ENCODE measurements at regions not wholly inside any gene's neighbourhood (a gene's known extent, or its start where the extent isn't known, plus 50 kb on each side); places are given as distances from the start of the nearest gene placed in this dataset.

- Histone ChIP-seq H3K27me3 (replicated peaks in 1 of 4; ENCODE audit: control insufficient read depth in 3 of 4, extremely low read depth in 1 of 4, insufficient read depth in 3 of 4, low read length in 3 of 4) (no peaks in the 10 kb centered on the region), H2BK120ac (replicated peaks; ENCODE audit: low read depth, low read length) (no peak overlapping the region), H3K23ac (ENCODE audit: insufficient read length) (no peak overlapping the region), H3K4me3 (ENCODE audit: extremely low read depth in 1 of 4, insufficient read depth in 2 of 4, low read depth in 3 of 4, low read length in 4 of 4) (no peak overlapping the region), H4K5ac (ENCODE audit: insufficient read length, low read depth, low read length) (no peak overlapping the region), H3K9ac (replicated peaks in 1 of 4; ENCODE audit: extremely low read depth in 1 of 4, low read depth in 3 of 4, low read length in 3 of 4) (no peak overlapping the region), H3K4me2 (ENCODE audit: insufficient read depth in 1 of 2, low read depth in 2 of 2, low read length in 2 of 2) (no peak overlapping the region), H3K18ac (ENCODE audit: extremely low read depth, low read length) (no peak overlapping the region), H3K56ac (replicated peaks; ENCODE audit: insufficient read length, low read depth, low read length) (no peak overlapping the region), H3K23me2 (ENCODE audit: low read depth, low read length) (no peaks in the 10 kb centered on the region), H2BK5ac (ENCODE audit: low read depth, low read length) (no peak overlapping the region), H3K36me3 (ENCODE audit: control insufficient read depth in 2 of 4, insufficient read depth in 4 of 4, low read length in 3 of 4) (no peaks in the 10 kb centered on the region), H3K79me1 (ENCODE audit: low read depth, low read length) (no peaks in the 10 kb centered on the region), H2AFZ (ENCODE audit: low read length) (no peak overlapping the region), H3K14ac (ENCODE audit: insufficient read length) (no peak overlapping the region), H3K4ac (replicated peaks; ENCODE audit: insufficient read length, low read depth, low read length) (no peak overlapping the region), H2AK5ac (ENCODE audit: low read depth, low read length) (no peak overlapping the region), H4K91ac (replicated peaks; ENCODE audit: insufficient read length, low read length) (no peak overlapping the region), H3K9me3 (ENCODE audit: insufficient read depth in 2 of 2, low read depth in 1 of 2, low read length in 1 of 2) (no peaks in the 10 kb centered on the region), H4K20me1 (replicated peaks in 1 of 2; ENCODE audit: control insufficient read depth in 1 of 2, insufficient read depth in 2 of 2, low read length in 2 of 2) (no peaks in the 10 kb centered on the region), H2BK20ac (ENCODE audit: low read length) (no peak overlapping the region), H2BK15ac (ENCODE audit: low read length) (no peak overlapping the region), H2BK12ac (ENCODE audit: low read depth, low read length) (no peak overlapping the region), H3K79me2 (ENCODE audit: control insufficient read depth in 1 of 2, insufficient read depth in 2 of 2, low read length in 2 of 2) (no peaks in the 10 kb centered on the region), H3K4me1 (replicated peaks in 1 of 4; ENCODE audit: control insufficient read depth in 3 of 4, insufficient read depth in 4 of 4, low read length in 3 of 4) (no peaks in the 10 kb centered on the region; a peak in 1 of 7 replicates), H3K27ac (ENCODE audit: low read depth, low read length) (no peak overlapping the region), H4K8ac (ENCODE audit: extremely low read depth, insufficient read depth, low read length) (no peak overlapping the region)
- FAIRE-seq (no peak), DNase-seq (ENCODE audit: low read depth in 1 of 2, low spot score in 2 of 2) (no peak)
- ChIA-PET CTCF (ENCODE audit: partially characterized antibody) (interaction anchor here (0.7 to 1.1 kb wide), 3 partner anchors 11 to 1051 kb away, joined by 3 to 4 read pairs (median 3); no protein-coding TSS in a partner anchor), POLR2A (ENCODE audit: partially characterized antibody) (no interaction called here)
- WGBS, 2 experiments (ENCODE audit: extremely low coverage in 1 of 2, insufficient coverage in 1 of 2, insufficient read length in 1 of 2, insufficient replicate concordance in 2 of 2, low coverage in 1 of 2, low lambda C conversion rate in 2 of 2, missing lambda C conversion rate in 1 of 2): 93% methylated on average over 4 of the region's 4 CpGs; no CpG with 5 or more reads in 1 of the 2 experiments
- TF ChIP-seq POLR2AphosphoS5 (IDR thresholded peaks at IDR 0.05; ENCODE audit: low read depth, low read length): no peak
- TF ChIP-seq KDM1A (IDR thresholded peaks at IDR 0.05; ENCODE audit: borderline replicate concordance, low read length): no peak
These were observed 285.0 kb downstream of the KCNJ2 start for GRCh38 chr17:70454377-70454776.
